ENCODE measurements at regions not wholly inside any gene's neighbourhood (a gene's known extent, or its start where the extent isn't known, plus 50 kb on each side); places are given as distances from the start of the nearest gene placed in this dataset.

GRCh38 chr13:73266640-73267180 lies 207.9 kb downstream of the KLF5 start:
- no peak for TF ChIP-seq CTCF (conservative IDR thresholded peaks at IDR 0.05)
- no peak overlapping the region for H3K27ac ChIP-seq

GRCh38 chr13:73262862-73263627 lies 204.2 kb downstream of the KLF5 start:
- TF ChIP-seq CTCF (conservative IDR thresholded peaks at IDR 0.05): no peak
- no peak overlapping the region for H3K27ac ChIP-seq

GRCh38 chr13:73261739-73262216 lies 203.0 kb downstream of the KLF5 start:
- TF ChIP-seq CTCF (conservative IDR thresholded peaks at IDR 0.05): no peak
- no peak overlapping the region for H3K27ac ChIP-seq

GRCh38 chr13:73259061-73260017 lies 200.5 kb downstream of the KLF5 start:
- TF ChIP-seq CTCF (conservative IDR thresholded peaks at IDR 0.05): no peak
- no peak overlapping the region for H3K27ac ChIP-seq

- H3K27ac ChIP-seq: no peak overlapping the region
- TF ChIP-seq CTCF (conservative IDR thresholded peaks at IDR 0.05): no peak
Observed at GRCh38 chr13:73258406-73258805, 199.6 kb downstream of the KLF5 start.

GRCh38 chr13:73254827-73255226 lies 196.0 kb downstream of the KLF5 start:
- no peak overlapping the region for H3K27ac ChIP-seq

More at GRCh38 chr13:73254827-73255226, 196.0 kb downstream of the KLF5 start:
- no peak for TF ChIP-seq CTCF (conservative IDR thresholded peaks at IDR 0.05)
